ENCODE measurements at regions not wholly inside any gene's neighbourhood (a gene's known extent, or its start where the extent isn't known, plus 50 kb on each side); places are given as distances from the start of the nearest gene placed in this dataset.

GRCh38 chr2:172239944-172240590 is 137.4 kb upstream of the DLX2 start:
- Histone ChIP-seq H3K4me3 (ENCODE audit: low read depth in 1 of 5, low read length in 5 of 5) (no peak overlapping the region), H3K9me3 (ENCODE audit: control insufficient read depth in 5 of 5, low read length in 5 of 5) (no peaks in the 10 kb centered on the region), H3K36me3 (ENCODE audit: control insufficient read depth in 5 of 5, insufficient read depth in 5 of 5, low read length in 5 of 5) (no peaks in the 10 kb centered on the region), H3K27me3 (ENCODE audit: control insufficient read depth in 5 of 5, insufficient read depth in 4 of 5, low read length in 5 of 5) (peaks cover 3 to 14% (median 11%) of the 10 kb centered on the region in 5 donors), H3K9ac (ENCODE audit: low read length in 5 of 5) (no peak overlapping the region), H3K4me1 (ENCODE audit: control insufficient read depth in 5 of 5, insufficient read depth in 5 of 5, low read length in 5 of 5) (peaks cover 0 to 10% (median 6%) of the 10 kb centered on the region in 5 donors), H3K27ac (ENCODE audit: low read depth, low read length) (no peak overlapping the region)

GRCh38 chr2:172241222-172241621 is 138.5 kb upstream of the DLX2 start:
- H3K27ac ChIP-seq (ENCODE audit: low read depth, low read length): no peak overlapping the region
- no peak overlapping the region for H3K9ac ChIP-seq (ENCODE audit: low read length in 5 of 5)
- H3K4me1 ChIP-seq (ENCODE audit: control insufficient read depth in 5 of 5, insufficient read depth in 5 of 5, low read length in 5 of 5): no peaks in the 10 kb centered on the region
- H3K4me3 ChIP-seq (ENCODE audit: low read depth in 1 of 5, low read length in 5 of 5): no peak overlapping the region
- H3K9me3 ChIP-seq (ENCODE audit: control insufficient read depth in 5 of 5, low read length in 5 of 5): no peaks in the 10 kb centered on the region
- H3K27me3 ChIP-seq (ENCODE audit: control insufficient read depth in 5 of 5, insufficient read depth in 4 of 5, low read length in 5 of 5): peaks cover 0 to 4% (median under 1%) of the 10 kb centered on the region in 5 donors
- no peaks in the 10 kb centered on the region for H3K36me3 ChIP-seq (ENCODE audit: control insufficient read depth in 5 of 5, insufficient read depth in 5 of 5, low read length in 5 of 5)

GRCh38 chr2:172242471-172242870 is 139.8 kb upstream of the DLX2 start:
- H3K36me3 ChIP-seq (ENCODE audit: control insufficient read depth in 5 of 5, insufficient read depth in 5 of 5, low read length in 5 of 5): no peaks in the 10 kb centered on the region
- H3K9ac ChIP-seq (ENCODE audit: low read length in 5 of 5): no peak overlapping the region
- peaks cover 0 to 4% (median 0%) of the 10 kb centered on the region in 5 donors for H3K9me3 ChIP-seq (ENCODE audit: control insufficient read depth in 5 of 5, low read length in 5 of 5)
- H3K27ac ChIP-seq (ENCODE audit: low read depth, low read length): no peak overlapping the region
- no peak overlapping the region for H3K4me3 ChIP-seq (ENCODE audit: low read depth in 1 of 5, low read length in 5 of 5)
- no peaks in the 10 kb centered on the region for H3K4me1 ChIP-seq (ENCODE audit: control insufficient read depth in 5 of 5, insufficient read depth in 5 of 5, low read length in 5 of 5)
- peaks cover 0 to 4% (median 0%) of the 10 kb centered on the region in 5 donors for H3K27me3 ChIP-seq (ENCODE audit: control insufficient read depth in 5 of 5, insufficient read depth in 4 of 5, low read length in 5 of 5)

- H3K27ac ChIP-seq (ENCODE audit: low read depth, low read length): no peak overlapping the region
Measured at GRCh38 chr2:172242961-172243360, 140.3 kb upstream of the DLX2 start.

GRCh38 chr2:172244419-172245130 is 141.9 kb upstream of the DLX2 start:
- no peaks in the 10 kb centered on the region for H3K36me3 ChIP-seq (ENCODE audit: control insufficient read depth in 5 of 5, insufficient read depth in 5 of 5, low read length in 5 of 5)
- no peak overlapping the region for H3K4me3 ChIP-seq (ENCODE audit: low read depth in 1 of 5, low read length in 5 of 5)
- H3K27me3 ChIP-seq (ENCODE audit: control insufficient read depth in 5 of 5, insufficient read depth in 4 of 5, low read length in 5 of 5): peaks cover 0 to 9% (median 0%) of the 10 kb centered on the region in 5 donors
- no peaks in the 10 kb centered on the region for H3K4me1 ChIP-seq (ENCODE audit: control insufficient read depth in 5 of 5, insufficient read depth in 5 of 5, low read length in 5 of 5)
- peaks cover 0 to 4% (median 0%) of the 10 kb centered on the region in 5 donors for H3K9me3 ChIP-seq (ENCODE audit: control insufficient read depth in 5 of 5, low read length in 5 of 5)
- no peak overlapping the region for H3K27ac ChIP-seq (ENCODE audit: low read depth, low read length)
- H3K9ac ChIP-seq (ENCODE audit: low read length in 5 of 5): no peak overlapping the region

More at GRCh38 chr2:172242961-172243360, 140.3 kb upstream of the DLX2 start:
- peaks cover 0 to 4% (median 0%) of the 10 kb centered on the region in 5 donors for H3K9me3 ChIP-seq (ENCODE audit: control insufficient read depth in 5 of 5, low read length in 5 of 5)
- no peak overlapping the region for H3K4me3 ChIP-seq (ENCODE audit: low read depth in 1 of 5, low read length in 5 of 5)
- no peaks in the 10 kb centered on the region for H3K4me1 ChIP-seq (ENCODE audit: control insufficient read depth in 5 of 5, insufficient read depth in 5 of 5, low read length in 5 of 5)
- H3K36me3 ChIP-seq (ENCODE audit: control insufficient read depth in 5 of 5, insufficient read depth in 5 of 5, low read length in 5 of 5): no peaks in the 10 kb centered on the region
- peaks cover 0 to 6% (median 0%) of the 10 kb centered on the region in 5 donors for H3K27me3 ChIP-seq (ENCODE audit: control insufficient read depth in 5 of 5, insufficient read depth in 4 of 5, low read length in 5 of 5)
- H3K9ac ChIP-seq (ENCODE audit: low read length in 5 of 5): no peak overlapping the region

- Histone ChIP-seq H3K27ac (ENCODE audit: low read depth, low read length) (no peak overlapping the region), H3K9me3 (ENCODE audit: control insufficient read depth in 5 of 5, low read length in 5 of 5) (peaks cover 0 to 4% (median 0%) of the 10 kb centered on the region in 5 donors), H3K27me3 (ENCODE audit: control insufficient read depth in 5 of 5, insufficient read depth in 4 of 5, low read length in 5 of 5) (peaks cover 0 to 12% (median 0%) of the 10 kb centered on the region in 5 donors), H3K9ac (ENCODE audit: low read length in 5 of 5) (no peak overlapping the region), H3K4me3 (ENCODE audit: low read depth in 1 of 5, low read length in 5 of 5) (no peak overlapping the region), H3K4me1 (ENCODE audit: control insufficient read depth in 5 of 5, insufficient read depth in 5 of 5, low read length in 5 of 5) (peaks cover 0 to 10% (median 3%) of the 10 kb centered on the region in 5 donors), H3K36me3 (ENCODE audit: control insufficient read depth in 5 of 5, insufficient read depth in 5 of 5, low read length in 5 of 5) (no peaks in the 10 kb centered on the region)
Measured at GRCh38 chr2:172246649-172247048, 143.9 kb upstream of the DLX2 start.

- no peak overlapping the region for H3K4me3 ChIP-seq (ENCODE audit: low read depth in 1 of 5, low read length in 5 of 5)
- H3K9ac ChIP-seq (ENCODE audit: low read length in 5 of 5): no peak overlapping the region
- no peak overlapping the region for H3K27ac ChIP-seq (ENCODE audit: low read depth, low read length)
- H3K27me3 ChIP-seq (ENCODE audit: control insufficient read depth in 5 of 5, insufficient read depth in 4 of 5, low read length in 5 of 5): peaks cover 0 to 12% (median 0%) of the 10 kb centered on the region in 5 donors
- peaks cover 0 to 16% (median 3%) of the 10 kb centered on the region in 5 donors for H3K4me1 ChIP-seq (ENCODE audit: control insufficient read depth in 5 of 5, insufficient read depth in 5 of 5, low read length in 5 of 5)
- H3K9me3 ChIP-seq (ENCODE audit: control insufficient read depth in 5 of 5, low read length in 5 of 5): peaks cover 0 to 4% (median 0%) of the 10 kb centered on the region in 5 donors
- no peaks in the 10 kb centered on the region for H3K36me3 ChIP-seq (ENCODE audit: control insufficient read depth in 5 of 5, insufficient read depth in 5 of 5, low read length in 5 of 5)
Measured at GRCh38 chr2:172247203-172247602, 144.5 kb upstream of the DLX2 start.

GRCh38 chr2:172248381-172248780 is 145.7 kb upstream of the DLX2 start:
- no peak overlapping the region for H3K27ac ChIP-seq (ENCODE audit: low read depth, low read length)
- H3K4me3 ChIP-seq (ENCODE audit: low read depth in 1 of 5, low read length in 5 of 5): no peak overlapping the region

GRCh38 chr2:172248785-172249187 is 146.1 kb upstream of the DLX2 start:
- no peak overlapping the region for H3K27ac ChIP-seq (ENCODE audit: low read depth, low read length)
- no peak overlapping the region for H3K9ac ChIP-seq (ENCODE audit: low read length in 5 of 5)
- H3K36me3 ChIP-seq (ENCODE audit: control insufficient read depth in 5 of 5, insufficient read depth in 5 of 5, low read length in 5 of 5): no peaks in the 10 kb centered on the region
- H3K9me3 ChIP-seq (ENCODE audit: control insufficient read depth in 5 of 5, low read length in 5 of 5): peaks cover 0 to 4% (median 0%) of the 10 kb centered on the region in 5 donors
- peaks cover 0 to 25% (median 9%) of the 10 kb centered on the region in 5 donors for H3K4me1 ChIP-seq (ENCODE audit: control insufficient read depth in 5 of 5, insufficient read depth in 5 of 5, low read length in 5 of 5)
- H3K4me3 ChIP-seq (ENCODE audit: low read depth in 1 of 5, low read length in 5 of 5): no peak overlapping the region
- peaks cover 0 to 12% (median 0%) of the 10 kb centered on the region in 5 donors for H3K27me3 ChIP-seq (ENCODE audit: control insufficient read depth in 5 of 5, insufficient read depth in 4 of 5, low read length in 5 of 5)

More at GRCh38 chr2:172248381-172248780, 145.7 kb upstream of the DLX2 start:
- H3K9me3 ChIP-seq (ENCODE audit: control insufficient read depth in 5 of 5, low read length in 5 of 5): peaks cover 0 to 4% (median 0%) of the 10 kb centered on the region in 5 donors
- peaks cover 0 to 12% (median 0%) of the 10 kb centered on the region in 5 donors for H3K27me3 ChIP-seq (ENCODE audit: control insufficient read depth in 5 of 5, insufficient read depth in 4 of 5, low read length in 5 of 5)
- peaks cover 0 to 21% (median 5%) of the 10 kb centered on the region in 5 donors for H3K4me1 ChIP-seq (ENCODE audit: control insufficient read depth in 5 of 5, insufficient read depth in 5 of 5, low read length in 5 of 5)
- no peaks in the 10 kb centered on the region for H3K36me3 ChIP-seq (ENCODE audit: control insufficient read depth in 5 of 5, insufficient read depth in 5 of 5, low read length in 5 of 5)
- no peak overlapping the region for H3K9ac ChIP-seq (ENCODE audit: low read length in 5 of 5)

GRCh38 chr2:172249334-172249733 is 146.6 kb upstream of the DLX2 start:
- Histone ChIP-seq H3K4me3 (ENCODE audit: low read depth in 1 of 5, low read length in 5 of 5) (no peak overlapping the region), H3K27me3 (ENCODE audit: control insufficient read depth in 5 of 5, insufficient read depth in 4 of 5, low read length in 5 of 5) (peaks cover 0 to 12% (median 0%) of the 10 kb centered on the region in 5 donors), H3K9ac (ENCODE audit: low read length in 5 of 5) (no peak overlapping the region), H3K27ac (ENCODE audit: low read depth, low read length) (no peak overlapping the region), H3K4me1 (ENCODE audit: control insufficient read depth in 5 of 5, insufficient read depth in 5 of 5, low read length in 5 of 5) (peaks cover 0 to 27% (median 10%) of the 10 kb centered on the region in 5 donors), H3K9me3 (ENCODE audit: control insufficient read depth in 5 of 5, low read length in 5 of 5) (peaks cover 0 to 4% (median 0%) of the 10 kb centered on the region in 5 donors), H3K36me3 (ENCODE audit: control insufficient read depth in 5 of 5, insufficient read depth in 5 of 5, low read length in 5 of 5) (no peaks in the 10 kb centered on the region)

Data from subcutaneous abdominal adipose tissue (tissue), 5 donors.